K562 (cell line): ENCODE measurements at regions not wholly inside any gene's neighbourhood (a gene's known extent, or its start where the extent isn't known, plus 50 kb on each side); places are given as distances from the start of the nearest gene placed in this dataset.

Experiments
- CTCF ChIP-seq, 3 experiments: IDR thresholded peaks in 2 of 3; conservative IDR thresholded peaks in 1 of 3; 2 replicates each; pipeline ENCODE4 v1.5.1; 2011 to 2012; ENCODE audit warnings: low read length in 3 of 3, mild to moderate bottlenecking in 3 of 3, control low read depth in 2 of 3, improper control_type of control experiment in 1 of 3, inconsistent platforms in 1 of 3, low read depth in 1 of 3, mixed read lengths in 1 of 3, moderate library complexity in 1 of 3; ENCODE audit not compliant: insufficient read depth in 2 of 3
- DNMT1 ChIP-seq: fragments of 450-650 bp; IDR thresholded peaks from 2 replicates; pipeline ENCODE4 v1.6.1; 2016; ENCODE audit warnings: antibody characterized with exemption, mild to moderate bottlenecking
- EP300 ChIP-seq: IDR thresholded peaks from 2 replicates; pipeline ENCODE4 v1.6.1; 2012; ENCODE audit warnings: low read length, improper control_type of control experiment
- ETS2 ChIP-seq: IDR thresholded peaks from 2 replicates; pipeline ENCODE4 v1.6.1; 2016; ENCODE audit warnings: borderline replicate concordance, missing genetic modification characterization, mild to moderate bottlenecking, moderate library complexity, missing compliant biosample characterization; ENCODE audit not compliant: poor library complexity, severe bottlenecking
- FOXK2 ChIP-seq, 2 experiments: fragments of 450-650 bp; IDR thresholded peaks in 1 of 2; conservative IDR thresholded peaks in 1 of 2; 2 replicates each; pipeline ENCODE4 v1.6.1; 2016; ENCODE audit warnings: low read depth in 2 of 2, mild to moderate bottlenecking in 1 of 2
- GABPB2 ChIP-seq: fragments of 250-450 bp; sonication (Bioruptor Pico); conservative IDR thresholded peaks from 2 replicates; pipeline ENCODE4 v1.5.1; 2021; ENCODE audit warnings: mild to moderate bottlenecking
- IRF2 ChIP-seq: sonication (generic); formaldehyde crosslinking; IDR thresholded peaks from 2 replicates; pipeline ENCODE4 v1.8.1; 2022; ENCODE audit warnings: mild to moderate bottlenecking, missing genetic modification reagents
- JUN ChIP-seq, 2 experiments: sonication (generic) in 1 of 2; formaldehyde crosslinking in 1 of 2; IDR thresholded peaks; 2 replicates each; pipeline versions ENCODE4 v1.6.1 to v1.8.0; 2012 to 2022; ENCODE audit warnings: borderline replicate concordance in 2 of 2, mild to moderate bottlenecking in 2 of 2, improper control_type of control experiment in 1 of 2, low read depth in 1 of 2, low read length in 1 of 2, missing genetic modification reagents in 1 of 2
- MAFG ChIP-seq: fragments of 450-650 bp; conservative IDR thresholded peaks from 2 replicates; pipeline ENCODE4 v1.6.1; 2016; ENCODE audit warnings: missing genetic modification characterization, missing compliant biosample characterization
- MXI1 ChIP-seq: IDR thresholded peaks from 2 replicates; pipeline ENCODE4 v1.6.1; 2011; ENCODE audit warnings: low read depth, mild to moderate bottlenecking, improper control_type of control experiment, low read length
- NFXL1 ChIP-seq: fragments of 450-650 bp; formaldehyde crosslinking; IDR thresholded peaks from 2 replicates; pipeline ENCODE4 v1.4.0; 2021; ENCODE audit warnings: mild to moderate bottlenecking
- SREBF2 ChIP-seq: sonication (generic); formaldehyde crosslinking; IDR thresholded peaks from 2 replicates; pipeline ENCODE4 v1.4.0; 2020; ENCODE audit warnings: mild to moderate bottlenecking, missing genetic modification reagents
- ZFP30 ChIP-seq: fragments of 250-450 bp; sonication (Bioruptor Pico); IDR thresholded peaks from 2 replicates; pipeline ENCODE4 v1.8.0; 2022; ENCODE audit warnings: moderate library complexity, mild to moderate bottlenecking, inconsistent platforms, borderline replicate concordance
- ZNF253 ChIP-seq: fragments of 250-450 bp; sonication (Bioruptor Pico); conservative IDR thresholded peaks from 2 replicates; pipeline ENCODE4 v1.6.1; 2021; ENCODE audit warnings: mild to moderate bottlenecking

GRCh38 chr12:74899031-74899829, 310.4 kb downstream of the KCNC2 start:
- no peak for TF ChIP-seq ZNF253 (CRISPR knock-in tag)
- TF ChIP-seq CTCF (IDR thresholded peaks at IDR 0.05 in 2 of 3, conservative IDR thresholded peaks at IDR 0.05 in 1 of 3; ENCODE audit: insufficient read depth in 2 of 3, low read depth in 1 of 3, low read length in 3 of 3): no peak
- no peak for TF ChIP-seq JUN (IDR thresholded peaks at IDR 0.05; ENCODE audit: borderline replicate concordance, low read depth, low read length)
- TF ChIP-seq JUN (CRISPR knock-in tag; IDR thresholded peaks at IDR 0.05; ENCODE audit: borderline replicate concordance): no peak
- TF ChIP-seq FOXK2 (conservative IDR thresholded peaks at IDR 0.05 in 1 of 2, IDR thresholded peaks at IDR 0.05 in 1 of 2; ENCODE audit: low read depth in 2 of 2): no peak
- no peak for TF ChIP-seq DNMT1
- no peak for TF ChIP-seq SREBF2
- TF ChIP-seq ETS2 (tag): no peak
- TF ChIP-seq EP300: no peak
- TF ChIP-seq MXI1: no peak
- no peak for TF ChIP-seq MAFG (tag)
- no peak for TF ChIP-seq IRF2 (CRISPR knock-in tag)
- no peak for TF ChIP-seq ZFP30 (CRISPR knock-in tag)
- no peak for TF ChIP-seq NFXL1
- no peak for TF ChIP-seq GABPB2
